HG03521 (cell line): ENCODE measurements at regions not wholly inside any gene's neighbourhood (a gene's known extent, or its start where the extent isn't known, plus 50 kb on each side); places are given as distances from the start of the nearest gene placed in this dataset.

Experiments used
- ATAC-seq: cut with Tn5 transposase; IDR thresholded peaks from one replicate; pipeline ENCODE4 v1.9.1; 2021; ENCODE audit warnings: mild to moderate bottlenecking, moderate library complexity; ENCODE audit not compliant: unreplicated experiment

DNA sequence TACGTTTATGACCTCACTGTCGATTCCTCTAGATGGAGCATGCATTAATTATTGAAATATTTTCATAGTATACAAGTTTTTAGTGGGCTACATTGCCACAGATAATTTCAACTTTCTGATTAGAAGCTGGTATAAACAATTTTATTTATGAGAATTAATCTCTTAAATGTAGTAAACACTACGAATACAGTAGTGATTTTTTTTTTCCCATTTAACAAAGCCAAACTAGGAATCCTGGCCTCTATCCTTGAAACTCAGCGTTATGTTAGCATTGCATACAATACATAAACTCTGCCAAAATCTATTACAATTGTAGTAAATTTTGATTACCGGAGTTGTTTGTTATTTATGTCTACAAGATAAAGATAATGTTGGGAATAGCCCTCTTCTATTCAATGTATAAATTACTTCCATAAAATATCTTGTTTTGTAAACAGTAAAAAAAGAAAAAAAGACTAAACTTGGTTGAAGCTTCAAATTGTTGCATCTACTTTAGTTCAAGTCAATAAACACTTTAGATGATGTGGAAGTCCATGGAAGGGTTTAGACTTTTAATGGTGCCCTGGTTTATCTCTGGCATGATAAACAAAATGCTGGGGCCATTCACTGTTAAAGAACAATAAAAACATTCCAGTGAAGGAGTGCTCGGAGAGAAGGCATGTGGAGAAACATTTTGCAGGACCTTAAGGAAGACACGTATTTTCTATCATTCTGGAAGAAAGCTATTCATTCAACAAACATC is 77.3 kb upstream of the NR2F2 start:
- no peak for ATAC-seq

DNA sequence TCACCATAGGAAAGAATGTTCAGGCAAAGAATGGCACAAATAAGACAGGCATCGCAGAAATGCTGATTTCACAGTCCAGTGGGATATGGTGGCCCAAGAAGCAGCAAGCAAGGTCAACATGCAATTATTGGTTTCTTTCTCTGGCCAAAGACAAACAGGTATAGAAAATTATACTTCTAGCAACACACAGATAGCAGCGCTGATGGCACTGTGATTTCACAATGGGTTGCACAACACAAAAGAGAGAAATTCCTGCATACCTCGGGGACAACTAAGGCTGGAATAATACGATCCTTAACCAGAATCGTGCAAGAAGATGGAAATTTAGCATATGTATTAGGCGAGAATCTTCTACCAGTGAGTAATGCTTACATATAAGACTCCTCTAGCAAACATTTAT is 76.3 kb upstream of the NR2F2 start:
- ATAC-seq, result no peak

DNA sequence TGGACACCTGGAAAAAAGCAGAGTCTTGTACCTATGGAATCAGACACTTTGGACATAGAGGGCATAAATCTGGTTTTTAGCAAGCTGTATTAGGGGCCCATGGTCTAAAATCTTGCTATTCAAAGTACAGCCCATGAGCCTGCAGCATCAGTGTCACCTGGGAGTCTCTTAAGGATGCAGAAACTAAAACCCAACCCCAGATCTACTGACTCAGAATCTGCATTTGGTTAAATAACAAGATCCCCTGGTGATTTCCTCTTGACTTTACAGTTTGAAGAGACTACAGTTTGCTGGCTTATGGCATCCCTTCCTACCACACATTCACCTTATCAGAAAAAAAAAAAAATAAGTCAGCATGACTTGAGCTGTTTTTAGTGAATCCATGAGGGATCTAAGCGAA is 74.9 kb upstream of the NR2F2 start:
- no peak for ATAC-seq

DNA sequence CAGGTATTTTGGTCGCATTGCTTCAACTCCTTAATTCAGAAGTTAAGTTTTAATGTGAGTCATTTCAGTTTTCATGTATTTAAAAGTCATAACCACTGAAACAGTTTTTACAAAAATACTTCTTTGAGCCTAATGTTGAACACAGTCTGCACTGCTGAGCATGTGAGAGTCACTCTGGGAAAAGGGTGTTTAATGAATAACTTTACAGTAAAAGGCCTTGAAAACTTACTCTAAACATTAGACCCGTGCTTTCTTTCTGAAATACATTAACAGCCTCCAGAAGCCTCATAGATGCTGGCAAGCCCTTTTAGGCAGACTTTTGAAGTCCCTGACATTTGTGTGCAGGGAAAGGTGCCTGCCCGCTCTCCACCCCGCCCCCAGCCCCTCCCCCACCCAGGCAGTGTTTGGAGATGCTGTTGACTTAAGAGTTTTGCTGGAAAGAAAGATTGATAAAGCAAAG is 68.9 kb upstream of the NR2F2 start:
- ATAC-seq, result peak; percentile 69

DNA sequence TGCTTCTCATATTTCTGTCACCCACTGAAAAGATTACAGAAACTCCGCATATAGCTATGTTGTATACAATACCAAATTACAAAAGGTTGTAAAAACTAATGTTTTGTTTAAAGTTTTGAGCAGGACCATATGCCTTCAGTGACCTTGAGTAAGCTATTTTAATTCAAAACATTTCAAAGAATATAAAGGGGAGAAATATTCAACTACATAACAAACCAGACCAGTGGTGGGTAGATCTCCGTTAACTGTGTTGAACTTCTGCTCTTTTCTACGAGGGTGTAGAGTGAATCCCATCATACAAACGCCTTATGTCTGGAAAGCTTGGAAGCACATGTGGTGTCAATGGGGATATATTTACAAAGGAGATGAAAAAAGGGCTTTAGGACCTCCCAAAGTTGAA is 68.4 kb upstream of the NR2F2 start:
- no peak for ATAC-seq

DNA sequence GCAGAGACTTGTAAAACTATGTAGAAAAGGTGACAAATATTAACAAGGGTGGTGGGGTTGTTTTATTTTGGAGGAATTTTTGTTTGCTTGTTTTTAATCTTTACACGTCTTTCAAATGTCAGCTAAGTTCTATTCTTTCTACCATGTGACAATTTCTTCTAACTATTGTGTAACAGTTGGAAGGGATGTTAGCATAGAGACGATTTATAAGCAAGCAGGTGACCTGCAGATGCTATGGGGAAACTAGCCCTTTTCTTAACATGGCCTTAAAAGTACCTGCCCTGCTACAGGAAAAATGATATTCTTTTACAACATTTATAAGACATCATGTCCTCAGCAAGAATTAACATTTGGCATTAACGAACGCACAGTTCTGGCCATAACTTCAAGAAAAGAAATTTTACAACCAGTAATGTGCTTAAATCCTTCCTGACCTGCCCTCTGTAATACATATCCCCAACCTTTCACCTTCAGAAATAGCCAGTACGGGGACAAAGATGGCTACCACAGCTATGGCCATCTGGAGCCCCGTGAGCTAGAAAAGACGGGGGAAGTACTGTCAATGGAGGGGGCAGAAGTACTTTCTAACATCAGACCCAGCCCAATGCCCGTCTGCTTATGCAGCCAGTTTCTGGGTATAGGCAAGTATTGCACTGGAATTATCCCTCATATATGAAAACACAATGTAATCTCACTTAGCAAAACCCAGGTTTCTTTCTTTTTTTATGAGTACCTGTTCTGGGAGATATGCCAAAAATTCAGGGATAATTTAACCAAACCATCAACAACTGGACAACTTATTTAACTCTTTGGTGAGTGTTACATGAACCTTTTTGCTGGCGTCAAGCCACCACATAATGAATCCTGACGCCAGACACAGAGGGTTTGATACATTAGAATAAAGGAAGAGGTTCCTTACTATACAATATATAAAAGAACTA is 67.7 kb upstream of the NR2F2 start:
- no peak for ATAC-seq

DNA sequence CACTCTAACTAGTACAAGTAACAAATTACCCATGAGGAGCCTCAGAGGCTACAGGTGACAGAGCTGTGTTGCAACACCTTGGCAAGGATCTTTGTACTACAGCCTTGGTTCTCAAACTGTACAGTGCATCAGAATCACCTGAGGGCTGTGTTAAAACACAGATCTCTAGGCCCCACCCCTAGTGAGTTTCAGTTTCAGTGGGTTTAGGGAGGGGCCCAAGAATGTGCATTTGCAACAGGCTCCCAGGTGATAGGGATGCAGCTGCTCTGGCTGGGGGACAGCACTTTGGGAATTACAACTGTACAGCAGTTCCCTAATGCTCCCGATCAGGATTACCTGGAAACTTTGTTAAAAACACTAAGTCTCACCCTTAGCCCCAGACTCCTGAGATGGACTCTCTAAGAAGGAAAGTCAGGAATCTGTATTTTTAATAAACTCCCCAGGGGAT is 66.1 kb upstream of the NR2F2 start:
- ATAC-seq, result no peak

DNA sequence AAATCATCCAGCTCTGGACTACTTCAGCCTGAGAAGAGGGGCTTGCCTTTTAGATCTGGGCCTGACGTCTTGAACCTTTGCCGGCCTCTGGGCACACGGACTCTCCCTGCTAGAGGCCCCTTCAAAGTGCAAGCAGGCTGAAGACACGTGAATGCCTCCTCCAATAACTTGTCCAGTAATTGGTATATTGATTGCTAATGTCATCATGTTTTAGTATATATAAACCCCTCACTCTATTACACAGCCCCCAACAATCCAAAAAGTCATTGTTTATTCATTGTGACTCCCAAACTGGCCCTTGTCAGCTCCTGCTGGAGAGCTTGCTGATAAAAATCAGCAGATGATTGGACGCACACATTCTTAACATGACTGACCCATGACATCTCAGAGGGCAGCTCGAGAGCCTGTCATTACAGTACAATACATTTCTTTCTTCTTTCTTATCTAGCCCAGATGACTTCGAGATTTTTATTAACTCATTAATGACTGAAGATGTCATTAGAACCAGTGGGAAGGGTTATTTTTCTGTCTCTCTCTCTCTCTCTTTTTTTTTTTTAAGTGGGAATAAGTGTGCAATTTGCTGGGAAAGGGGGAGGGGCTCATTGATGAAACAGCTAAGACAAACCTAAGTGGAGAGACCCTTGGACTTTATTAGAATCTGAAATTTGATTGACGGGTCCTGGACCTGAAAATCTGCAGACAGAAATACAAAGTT is 65.5 kb upstream of the NR2F2 start:
- no peak for ATAC-seq

DNA sequence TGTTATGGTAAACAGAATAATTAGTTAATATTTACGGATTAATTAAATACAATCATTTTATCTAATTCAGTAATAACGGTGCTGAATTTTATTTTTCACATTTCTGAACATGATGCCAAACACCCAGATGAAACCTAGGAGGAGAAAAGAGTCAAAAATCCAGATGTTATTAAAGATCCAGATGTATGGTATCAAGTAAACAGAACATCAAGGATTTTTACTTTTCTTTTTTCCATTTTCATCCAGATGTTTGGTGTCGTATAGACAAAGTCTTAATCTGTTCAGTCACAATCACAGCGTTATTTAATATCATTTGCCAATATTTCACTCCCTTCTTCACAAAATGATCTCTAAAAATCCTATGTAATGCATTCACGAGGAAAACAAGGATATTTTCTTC is 64.0 kb upstream of the NR2F2 start:
- ATAC-seq, result no peak

DNA sequence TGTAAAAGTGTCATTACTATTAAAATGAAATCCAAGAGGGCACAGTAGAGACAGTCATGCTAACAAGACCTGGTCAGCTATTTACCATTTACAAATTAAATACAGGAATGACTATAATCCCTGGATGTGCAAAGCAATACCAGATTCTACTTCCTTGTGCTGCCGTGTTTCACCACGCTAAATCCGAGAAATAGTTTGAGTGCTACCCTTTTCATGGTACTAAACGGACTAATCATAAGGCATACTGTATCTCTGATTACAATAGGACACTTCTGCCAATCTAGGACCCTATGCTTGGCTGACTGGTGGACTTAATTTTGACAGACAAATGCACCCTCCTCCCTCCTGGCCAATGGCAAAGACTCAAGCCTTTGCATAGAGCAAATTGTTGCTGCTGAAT is 63.0 kb upstream of the NR2F2 start:
- no peak for ATAC-seq

DNA sequence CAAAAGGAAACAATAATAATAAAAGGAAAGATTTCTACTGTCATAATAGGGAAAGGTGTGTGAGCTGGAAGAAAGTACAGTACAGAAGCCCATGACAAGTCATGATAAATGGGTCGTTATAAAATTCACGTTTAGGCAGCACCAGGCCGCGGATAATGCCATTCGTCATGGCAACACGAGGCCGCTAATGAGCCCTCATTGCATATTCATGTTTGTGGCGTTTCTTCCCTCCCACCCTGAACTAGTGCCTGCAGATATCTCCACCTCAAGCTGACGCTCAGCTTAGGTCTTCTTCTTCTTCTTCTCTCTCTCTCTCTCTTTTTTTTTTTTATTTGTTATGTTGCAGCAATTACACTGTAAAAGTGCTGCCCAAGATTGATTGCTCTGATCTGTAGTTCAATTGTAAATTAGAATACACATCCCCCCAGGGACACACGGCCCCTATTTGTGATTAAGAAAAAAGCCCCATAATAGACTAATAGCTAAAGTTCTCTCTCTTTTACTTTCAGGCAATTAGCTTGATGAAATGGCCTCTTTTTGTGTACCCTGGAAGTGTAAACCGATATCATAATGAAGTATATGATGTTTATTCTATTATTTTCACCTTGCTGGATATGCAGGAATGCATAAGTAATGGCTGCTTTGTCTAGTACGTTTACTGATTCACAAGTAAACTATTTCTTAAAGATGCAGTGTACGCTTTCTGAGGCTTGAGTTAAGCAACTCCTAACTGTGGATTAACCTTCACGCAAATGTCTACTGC is 61.9 kb upstream of the NR2F2 start:
- ATAC-seq, result no peak

DNA sequence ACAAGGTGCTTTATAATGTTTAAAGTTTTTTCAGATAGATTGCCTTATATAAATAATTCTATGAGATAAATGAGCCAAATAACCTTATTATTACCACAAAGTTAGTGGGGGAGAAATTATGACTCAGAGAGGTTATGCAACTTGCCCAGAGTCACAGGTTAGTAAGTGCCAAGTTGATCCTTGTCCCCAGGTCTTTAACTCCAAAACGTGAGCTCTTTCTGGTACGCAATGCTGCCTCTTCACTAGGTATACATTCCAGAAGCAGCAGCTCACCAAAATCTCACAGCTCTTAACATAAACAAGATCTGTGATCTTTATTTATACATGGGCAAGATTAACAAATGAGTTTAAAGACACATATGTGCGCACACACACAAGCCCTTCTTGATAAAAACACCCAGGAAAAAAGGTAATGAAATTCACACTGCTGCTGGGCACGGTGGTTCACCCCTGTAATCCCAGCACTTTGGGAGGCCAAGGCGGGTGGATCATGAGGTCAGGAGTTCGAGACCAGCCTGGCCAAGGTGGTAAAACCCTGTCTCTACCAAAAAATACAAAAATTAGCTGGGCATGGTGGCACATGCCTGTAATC is 59.8 kb upstream of the NR2F2 start:
- ATAC-seq, result no peak

DNA sequence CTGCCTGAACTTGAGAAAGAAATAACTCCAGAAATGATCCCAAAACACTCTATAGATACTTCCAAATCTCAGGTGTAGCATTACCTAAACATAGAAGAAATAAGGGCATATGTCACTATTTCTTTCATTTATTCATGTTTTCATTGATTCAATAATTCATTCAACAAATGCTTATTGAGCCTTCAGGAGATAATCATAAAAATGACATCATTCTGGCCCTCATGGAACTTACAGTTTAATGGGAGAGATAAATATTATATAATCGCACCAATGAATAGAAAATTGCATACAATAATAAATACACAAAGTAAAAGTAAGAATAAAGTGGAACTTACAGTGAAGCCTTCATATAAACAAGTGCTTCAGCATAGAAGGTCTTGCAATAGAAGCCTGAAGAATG is 58.1 kb upstream of the NR2F2 start:
- ATAC-seq, result no peak

DNA sequence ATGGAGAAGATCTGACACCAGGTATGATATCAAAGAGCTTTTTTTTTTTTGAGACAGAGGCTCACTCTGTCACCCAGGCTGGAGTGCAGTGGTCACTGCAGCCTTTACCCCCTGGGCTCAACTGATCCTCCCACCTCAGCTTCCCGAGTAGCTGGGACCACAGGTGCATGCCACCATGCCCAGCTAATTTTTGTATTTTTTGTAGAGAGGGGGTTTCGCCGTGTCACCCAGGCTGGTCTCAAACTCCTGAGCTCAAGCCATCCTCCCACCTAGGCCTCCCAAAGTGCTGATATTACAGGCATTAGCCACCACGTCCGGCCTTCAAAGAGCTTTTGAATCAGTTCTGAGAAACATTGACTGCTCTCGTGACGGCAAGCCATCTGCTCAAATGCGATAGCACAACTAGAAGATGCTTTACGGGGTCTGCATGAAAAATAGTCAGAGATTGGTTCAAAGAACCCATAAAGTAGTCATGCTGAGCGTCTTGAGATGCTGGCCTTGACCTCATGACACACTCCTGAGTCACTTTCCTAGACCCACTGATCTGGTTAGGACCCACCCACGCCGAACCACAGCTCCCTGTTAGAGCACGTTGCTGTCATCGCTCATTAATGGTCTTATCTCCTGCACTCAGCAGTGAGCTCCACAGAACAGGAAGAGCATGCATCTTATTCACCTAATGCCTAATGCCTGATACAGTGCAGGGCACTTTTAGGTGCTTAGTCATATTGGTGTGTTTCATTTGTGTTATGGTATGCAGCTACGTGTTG is 57.0 kb upstream of the NR2F2 start:
- ATAC-seq, result no peak

DNA sequence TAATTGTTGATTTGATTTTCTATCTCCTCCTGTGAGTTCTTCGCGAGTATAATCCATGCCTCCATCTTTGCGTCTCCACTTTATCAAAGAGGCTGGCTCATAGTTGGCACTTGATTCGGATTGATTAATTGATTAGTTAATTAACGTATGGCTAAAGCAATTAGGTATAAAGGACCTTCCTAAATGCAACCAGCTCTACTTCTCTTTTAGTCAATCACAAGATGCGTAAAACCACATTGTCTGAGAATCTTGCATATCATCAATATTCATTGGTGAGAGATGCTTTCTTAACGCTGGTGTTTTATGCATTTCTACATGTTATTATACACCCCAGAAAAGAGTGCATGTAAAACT is 56.4 kb upstream of the NR2F2 start:
- ATAC-seq, result no peak

DNA sequence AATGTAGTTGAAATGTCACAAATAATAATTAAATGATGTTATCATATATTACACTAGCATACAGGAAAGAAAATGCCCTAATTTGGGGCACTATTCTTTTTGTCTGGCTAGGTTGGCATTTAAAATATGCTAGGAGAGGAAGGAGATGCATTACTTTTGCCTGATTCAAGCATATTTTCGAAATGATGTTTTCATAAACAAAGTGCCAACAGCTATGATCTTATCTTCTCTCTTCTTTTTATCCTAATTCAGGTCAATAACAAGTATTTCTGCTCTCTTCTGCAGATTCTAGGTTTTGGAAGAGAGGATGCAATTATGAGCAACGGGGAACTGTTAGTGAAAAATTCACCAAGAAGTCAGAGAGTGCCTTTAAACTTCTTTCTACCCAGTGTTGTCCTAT is 55.8 kb upstream of the NR2F2 start:
- no peak for ATAC-seq

DNA sequence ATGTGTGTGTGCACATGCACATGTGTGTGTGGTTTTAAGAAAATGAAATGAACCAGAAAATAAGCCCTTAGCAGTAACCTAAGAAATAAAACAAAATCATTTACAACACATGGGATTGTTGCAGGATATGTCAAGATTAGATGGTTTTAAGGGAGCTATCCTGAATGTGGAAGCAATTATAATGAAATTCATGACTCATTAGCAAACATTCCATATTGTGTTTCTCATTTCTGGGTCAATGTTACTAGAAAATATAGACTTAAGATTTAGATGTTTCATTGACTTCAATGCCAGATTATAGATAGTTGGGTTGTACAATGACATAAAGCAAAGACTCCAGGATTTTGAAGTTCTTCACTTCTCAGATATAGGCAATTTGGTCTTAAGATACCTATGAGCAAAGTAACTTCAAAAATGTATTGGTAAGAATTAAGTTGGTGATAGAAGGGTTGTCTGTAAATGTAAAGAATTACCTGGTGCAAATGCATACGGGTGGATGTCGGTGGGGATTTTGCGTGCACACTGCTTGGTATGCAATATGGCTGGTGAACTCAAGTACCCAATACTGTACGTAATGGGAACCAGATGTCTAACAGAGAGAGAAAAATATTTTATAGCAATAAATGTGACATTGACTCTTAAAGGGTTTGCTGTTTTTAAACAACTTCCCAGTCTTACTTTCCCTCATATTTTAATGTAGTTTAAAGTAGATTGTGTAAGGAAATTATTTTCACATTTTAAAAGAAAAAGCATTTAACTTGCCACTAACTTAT is 53.9 kb upstream of the NR2F2 start:
- ATAC-seq, result no peak
